Subcutaneous abdominal adipose tissue (tissue), 5 donors: ENCODE measurements at regions not wholly inside any gene's neighbourhood (a gene's known extent, or its start where the extent isn't known, plus 50 kb on each side); places are given as distances from the start of the nearest gene placed in this dataset.

Experiments used
- H3K27ac ChIP-seq: one replicate; pipeline ENCODE4 v1.7.0; 2013; ENCODE audit warnings: low read depth, mild to moderate bottlenecking, inconsistent platforms, low read length, moderate library complexity
- H3K27me3 ChIP-seq, 5 donors: one replicate each; pipeline ENCODE4 v1.7.0; 2013; ENCODE audit warnings: low read length in 5 of 5, inconsistent platforms in 1 of 5; ENCODE audit not compliant: control insufficient read depth in 5 of 5, insufficient read depth in 4 of 5
- H3K36me3 ChIP-seq, 5 donors: one replicate each; pipeline ENCODE4 v1.7.0; 2013; ENCODE audit warnings: low read length in 5 of 5; ENCODE audit not compliant: control insufficient read depth in 5 of 5, insufficient read depth in 5 of 5
- H3K4me1 ChIP-seq, 5 donors: one replicate each; pipeline ENCODE4 v1.7.0; 2013; ENCODE audit warnings: low read length in 5 of 5, mild to moderate bottlenecking in 3 of 5, moderate library complexity in 1 of 5; ENCODE audit not compliant: control insufficient read depth in 5 of 5, insufficient read depth in 5 of 5
- H3K4me3 ChIP-seq, 5 donors: one replicate each; pipeline ENCODE4 v1.7.0; 2013; ENCODE audit warnings: low read length in 5 of 5, low read depth in 1 of 5
- H3K9ac ChIP-seq, 5 donors: one replicate each; pipeline ENCODE4 v1.7.0; 2013; ENCODE audit warnings: low read length in 5 of 5, mild to moderate bottlenecking in 4 of 5, moderate library complexity in 3 of 5
- H3K9me3 ChIP-seq, 5 donors: one replicate each; pipeline ENCODE4 v1.7.0; 2013; ENCODE audit warnings: low read length in 5 of 5; ENCODE audit not compliant: control insufficient read depth in 5 of 5
- donor health status: healthy.
- donor health status: healthy.
- donor health status: healthy.
- donor health status: healthy.
- donor health status: healthy.

DNA sequence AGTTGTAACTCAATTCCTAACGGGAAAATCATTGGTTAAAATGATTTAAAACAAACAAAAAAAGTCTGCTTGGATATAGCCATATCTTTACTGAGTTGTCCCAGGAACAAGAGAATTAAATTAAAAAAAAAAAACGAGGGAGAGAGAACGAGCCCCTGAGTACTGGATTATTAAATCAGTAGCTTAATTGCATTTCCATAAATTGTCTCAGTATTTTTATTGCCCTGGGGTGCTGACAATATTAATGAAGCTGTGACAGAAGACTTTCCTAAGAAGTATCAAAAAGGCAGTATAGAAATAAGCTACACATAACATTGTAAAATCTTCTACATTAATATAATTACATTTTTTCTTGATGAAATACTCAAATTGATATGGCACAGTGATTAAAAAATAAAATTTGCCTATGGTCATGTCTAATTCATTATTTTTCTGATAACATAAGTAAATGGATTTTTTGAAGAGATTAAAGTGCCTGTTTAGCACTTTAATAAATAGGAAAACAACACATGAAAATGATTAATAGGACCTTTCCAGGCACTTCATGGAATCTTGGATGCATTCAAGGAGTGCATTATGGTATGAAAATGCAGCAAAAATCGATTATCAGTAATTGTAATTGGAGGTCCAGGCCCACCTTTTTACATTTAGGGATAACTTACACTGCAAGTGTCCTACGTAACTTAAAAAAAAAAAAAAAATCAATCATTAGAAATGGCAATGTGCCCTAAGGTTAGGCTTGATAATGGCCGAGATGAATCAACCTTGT is 2233.4 kb downstream of the ARAP2 start:
- Histone ChIP-seq H3K9me3 (no peaks in the 10 kb centered on the region), H3K4me1 (no peaks in the 10 kb centered on the region), H3K27ac (no peak overlapping the region), H3K36me3 (no peaks in the 10 kb centered on the region), H3K9ac (no peak overlapping the region), H3K4me3 (no peak overlapping the region), H3K27me3 (no peaks in the 10 kb centered on the region)

DNA sequence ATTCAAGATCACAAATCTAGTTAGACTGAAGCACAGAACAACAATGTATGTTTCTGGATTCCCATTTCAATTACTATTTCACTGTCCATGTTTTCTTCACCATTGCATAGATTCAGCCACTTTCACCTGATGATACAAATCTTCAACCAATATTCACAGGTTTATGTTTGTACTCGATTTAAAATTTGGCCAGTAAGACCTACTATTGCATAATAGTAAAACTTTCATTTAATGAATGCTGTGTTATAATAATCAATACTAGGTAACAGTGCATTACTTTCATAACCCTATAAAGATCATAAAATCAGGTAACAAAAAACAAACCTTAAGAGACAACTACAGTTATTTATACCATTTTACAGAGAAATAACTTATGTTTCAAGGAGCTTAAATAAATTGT is 2209.1 kb downstream of the ARAP2 start:
- H3K4me1 ChIP-seq: no peaks in the 10 kb centered on the region
- no peaks in the 10 kb centered on the region for H3K9me3 ChIP-seq
- H3K9ac ChIP-seq: no peak overlapping the region
- no peak overlapping the region for H3K27ac ChIP-seq
- H3K27me3 ChIP-seq: no peaks in the 10 kb centered on the region
- H3K4me3 ChIP-seq: no peak overlapping the region
- H3K36me3 ChIP-seq: no peaks in the 10 kb centered on the region

DNA sequence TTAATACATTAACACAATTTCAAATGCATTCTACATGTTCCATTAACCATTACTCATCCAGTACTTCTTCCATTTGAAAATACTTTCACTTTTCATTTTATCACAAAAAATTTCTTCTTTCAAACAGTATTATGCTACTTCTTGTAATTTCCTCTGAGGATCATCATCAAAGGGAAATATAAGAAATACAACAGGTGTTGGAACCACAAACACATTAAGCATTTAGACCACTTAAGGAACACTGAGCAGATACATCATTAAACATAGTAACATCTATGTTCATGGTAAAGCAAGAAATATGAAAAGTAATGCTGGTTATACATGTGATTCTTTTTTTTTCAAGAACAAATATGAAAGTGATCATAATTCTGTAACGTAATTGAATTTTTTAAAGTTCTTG is 2207.0 kb downstream of the ARAP2 start:
- no peaks in the 10 kb centered on the region for H3K27me3 ChIP-seq
- H3K9me3 ChIP-seq: no peaks in the 10 kb centered on the region
- H3K9ac ChIP-seq: no peak overlapping the region
- H3K4me1 ChIP-seq: no peaks in the 10 kb centered on the region
- H3K36me3 ChIP-seq: no peaks in the 10 kb centered on the region
- no peak overlapping the region for H3K27ac ChIP-seq
- no peak overlapping the region for H3K4me3 ChIP-seq

DNA sequence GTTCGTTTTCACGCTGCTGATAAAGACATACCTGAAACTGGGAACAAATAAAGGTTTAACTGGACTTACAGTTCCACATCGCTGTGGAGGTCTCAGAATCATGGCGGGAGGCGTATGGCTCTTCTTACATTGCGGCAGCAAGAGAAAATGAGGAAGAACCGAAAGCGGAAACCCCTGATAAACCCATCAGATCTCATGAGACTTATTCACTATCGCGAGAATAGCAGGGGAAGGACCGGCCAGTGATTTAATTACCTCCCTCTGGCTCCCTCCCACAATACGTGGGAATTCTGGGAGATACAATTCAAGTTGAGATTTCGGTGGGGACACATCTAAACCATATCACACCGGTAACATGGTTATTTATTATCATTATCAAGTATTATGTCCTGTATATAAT is 2204.5 kb downstream of the ARAP2 start:
- Histone ChIP-seq H3K36me3 (no peaks in the 10 kb centered on the region), H3K27ac (no peak overlapping the region), H3K4me1 (no peaks in the 10 kb centered on the region), H3K9me3 (no peaks in the 10 kb centered on the region), H3K9ac (no peak overlapping the region), H3K27me3 (no peaks in the 10 kb centered on the region), H3K4me3 (no peak overlapping the region)

DNA sequence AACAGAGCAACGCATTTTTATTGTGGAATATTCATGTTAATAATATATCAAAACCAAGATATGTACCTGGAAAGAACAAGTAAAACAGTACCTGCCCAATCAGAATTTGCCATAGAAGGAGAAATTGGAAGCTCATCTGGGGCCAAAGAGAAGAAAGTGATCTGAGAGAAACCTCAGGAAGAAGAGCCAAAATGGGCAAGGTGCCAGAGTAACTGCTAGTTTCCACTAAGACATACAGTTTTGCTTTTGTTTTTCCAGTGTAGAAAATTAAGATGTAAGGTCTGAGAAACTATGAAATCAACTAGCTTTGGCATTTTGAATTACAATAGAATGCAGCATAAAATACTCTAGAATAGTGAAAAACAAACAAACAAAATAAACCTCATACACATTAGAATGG is 2201.2 kb downstream of the ARAP2 start:
- Histone ChIP-seq H3K36me3 (no peaks in the 10 kb centered on the region), H3K27me3 (no peaks in the 10 kb centered on the region), H3K27ac (no peak overlapping the region), H3K9ac (no peak overlapping the region), H3K4me1 (no peaks in the 10 kb centered on the region), H3K9me3 (no peaks in the 10 kb centered on the region), H3K4me3 (no peak overlapping the region)

DNA sequence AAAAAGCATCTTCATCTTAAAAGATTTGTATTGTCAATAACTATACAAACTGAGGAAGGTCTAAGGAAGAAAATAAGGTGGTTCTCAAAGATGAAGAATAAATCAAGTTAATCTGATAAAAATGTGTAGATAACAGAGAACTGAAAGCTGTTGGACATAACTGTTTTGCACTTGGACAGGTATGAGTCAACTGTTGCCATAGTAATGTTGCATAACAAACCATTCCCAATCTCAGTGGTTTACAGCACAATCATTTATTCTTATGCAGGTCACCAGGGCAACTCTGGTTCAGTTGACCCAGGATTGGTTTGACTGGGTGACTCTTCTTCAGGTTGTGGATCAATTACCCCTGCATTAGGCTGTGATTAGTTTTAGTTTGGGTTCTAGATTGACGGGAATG is 2197.7 kb downstream of the ARAP2 start:
- H3K36me3 ChIP-seq: no peaks in the 10 kb centered on the region
- H3K27me3 ChIP-seq: no peaks in the 10 kb centered on the region
- peaks cover 0 to 5% (median 0%) of the 10 kb centered on the region in 5 donors for H3K4me1 ChIP-seq
- H3K9me3 ChIP-seq: no peaks in the 10 kb centered on the region
- no peak overlapping the region for H3K4me3 ChIP-seq
- H3K9ac ChIP-seq: no peak overlapping the region
- H3K27ac ChIP-seq: no peak overlapping the region

DNA sequence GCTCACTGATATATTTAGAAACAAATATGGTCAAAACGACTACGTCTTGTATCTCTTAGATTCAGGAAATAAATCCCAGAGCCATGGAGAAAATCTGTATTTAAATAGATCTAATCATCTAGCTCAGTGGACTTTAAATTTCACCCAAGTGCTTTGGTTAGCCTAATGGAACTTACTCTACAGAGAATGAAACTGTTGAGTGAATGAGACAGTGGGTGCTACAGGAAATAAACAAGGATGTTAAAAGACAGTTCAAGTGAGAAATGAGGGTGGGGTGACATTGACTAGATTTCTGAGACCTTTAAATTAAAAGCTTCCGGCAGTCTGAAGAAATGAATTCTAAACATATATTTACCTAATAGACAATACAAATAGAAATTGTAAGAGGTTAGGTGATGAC is 2197.0 kb downstream of the ARAP2 start:
- H3K27me3 ChIP-seq: no peaks in the 10 kb centered on the region
- H3K36me3 ChIP-seq: no peaks in the 10 kb centered on the region
- peaks cover 0 to 5% (median 0%) of the 10 kb centered on the region in 5 donors for H3K4me1 ChIP-seq

DNA sequence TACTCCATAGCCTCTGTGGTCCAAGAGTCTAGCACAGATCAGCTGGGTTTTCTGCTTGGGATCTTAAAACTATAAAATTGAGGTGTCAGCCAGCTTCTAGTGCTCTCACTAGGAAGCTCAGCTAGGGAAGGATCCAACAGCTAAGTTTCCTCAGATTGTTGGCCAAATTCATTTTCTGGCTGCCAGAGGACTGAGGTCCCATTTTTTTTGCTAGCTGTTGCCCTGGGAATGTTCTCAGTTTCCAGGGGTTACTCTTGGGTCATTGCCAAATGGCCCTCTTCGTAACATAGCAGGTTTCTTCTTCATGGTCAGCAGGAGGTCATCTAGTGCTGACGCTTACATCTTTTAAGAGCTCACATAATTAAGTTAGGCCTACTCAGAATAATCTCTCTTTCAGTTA is 2178.2 kb downstream of the ARAP2 start:
- Histone ChIP-seq H3K27me3 (no peaks in the 10 kb centered on the region), H3K36me3 (no peaks in the 10 kb centered on the region), H3K9me3 (no peaks in the 10 kb centered on the region), H3K9ac (no peak overlapping the region), H3K27ac (no peak overlapping the region), H3K4me3 (no peak overlapping the region), H3K4me1 (no peaks in the 10 kb centered on the region)

More for the DNA sequence above, 2197.0 kb downstream of the ARAP2 start:
- Histone ChIP-seq H3K27ac (no peak overlapping the region), H3K9ac (no peak overlapping the region), H3K4me3 (no peak overlapping the region), H3K9me3 (no peaks in the 10 kb centered on the region)

DNA sequence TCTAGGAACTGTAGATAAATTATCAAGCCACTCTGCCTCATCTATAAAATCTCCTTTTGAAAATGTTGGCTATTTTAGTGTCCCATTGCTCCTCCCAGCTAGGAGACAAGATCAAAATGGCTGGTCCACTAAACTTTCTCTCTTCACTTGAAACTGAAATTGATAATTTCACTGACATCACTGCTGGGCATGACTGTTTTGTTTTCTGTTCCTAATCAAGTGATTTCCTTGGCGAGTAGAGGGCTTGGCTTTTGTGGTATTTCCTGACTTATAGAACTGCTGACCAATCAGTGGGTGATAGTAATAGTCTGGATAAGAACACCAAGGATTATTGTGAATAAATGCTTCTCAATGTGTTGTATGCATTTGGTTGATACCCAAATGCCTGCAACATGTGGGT is 2152.9 kb downstream of the ARAP2 start:
- Histone ChIP-seq H3K27me3 (no peaks in the 10 kb centered on the region), H3K9ac (no peak overlapping the region), H3K9me3 (no peaks in the 10 kb centered on the region), H3K4me3 (no peak overlapping the region), H3K36me3 (no peaks in the 10 kb centered on the region), H3K27ac (no peak overlapping the region), H3K4me1 (no peaks in the 10 kb centered on the region)

DNA sequence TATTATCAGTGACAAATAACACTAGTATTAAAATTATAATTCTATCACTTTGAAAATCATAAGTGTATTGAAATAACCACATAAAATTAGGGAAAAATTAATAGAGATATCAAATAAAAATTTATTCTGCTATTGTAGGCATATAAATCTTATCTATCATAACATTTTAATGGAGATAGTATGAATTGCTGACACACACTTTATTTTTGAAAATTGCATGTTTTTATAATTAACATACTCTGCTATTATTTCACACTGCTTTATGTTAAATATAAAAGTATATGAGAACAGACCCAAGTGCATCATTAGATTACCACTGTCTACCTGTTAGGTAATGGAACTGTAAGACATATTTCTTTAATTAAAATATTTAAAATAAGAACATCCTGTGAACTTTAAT is 2150.2 kb downstream of the ARAP2 start:
- Histone ChIP-seq H3K36me3 (no peaks in the 10 kb centered on the region), H3K27me3 (no peaks in the 10 kb centered on the region), H3K4me3 (no peak overlapping the region)

More for the DNA sequence above, 2150.2 kb downstream of the ARAP2 start:
- Histone ChIP-seq H3K9ac (no peak overlapping the region), H3K9me3 (no peaks in the 10 kb centered on the region), H3K4me1 (no peaks in the 10 kb centered on the region), H3K27ac (no peak overlapping the region)
